ENCODE measurements at regions not wholly inside any gene's neighbourhood (a gene's known extent, or its start where the extent isn't known, plus 50 kb on each side); places are given as distances from the start of the nearest gene placed in this dataset.
"Not testable (repeated sequence)": the region's sequence is repeated elsewhere in the genome, so short reads cannot be mapped to it uniquely, and the experiment has no call there.

DNA sequence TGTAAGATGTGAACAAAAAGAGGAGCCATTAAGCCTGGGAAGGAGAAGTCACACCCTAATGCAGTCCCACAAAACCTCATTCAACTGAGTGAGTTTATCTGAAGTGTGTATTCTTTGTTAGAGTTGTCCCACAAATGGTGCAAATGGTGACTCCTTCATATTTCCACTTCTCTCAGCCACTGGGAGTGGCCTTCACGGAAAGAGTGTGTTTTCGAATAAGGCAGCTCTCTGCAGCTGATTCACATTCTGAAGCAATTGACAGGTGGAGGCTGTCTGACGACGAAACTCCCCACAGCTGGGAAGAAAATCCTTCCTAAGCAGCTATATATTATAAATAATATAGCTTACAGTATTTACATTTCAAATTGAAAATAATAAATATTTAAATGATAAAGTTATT is 318.8 kb upstream of the TMEFF2 start:
- Histone ChIP-seq H3K79me2 (ENCODE audit: low read depth) (no peaks in the 10 kb centered on the region), H3F3A (ENCODE audit: insufficient read depth, low read depth) (no peaks in the 10 kb centered on the region), H3K27ac (no peak overlapping the region), H3K4me1 (replicated peaks; ENCODE audit: insufficient read depth) (no peaks in the 10 kb centered on the region), H3K4me2 (no peak overlapping the region), H2AFZ (no peak overlapping the region), H3K9me2 (ENCODE audit: insufficient read depth) (no peaks in the 10 kb centered on the region), H3K9me3 (ENCODE audit: insufficient read depth, low read depth) (no peaks in the 10 kb centered on the region), H3K4me3 (no peak overlapping the region), H3K27me3 (ENCODE audit: insufficient read depth, low read depth) (no peaks in the 10 kb centered on the region), H3K36me3 (ENCODE audit: low read depth) (no peaks in the 10 kb centered on the region), H4K20me1 (ENCODE audit: insufficient read depth) (no peaks in the 10 kb centered on the region)
- intact Hi-C loops (cut with micrococcal nuclease; ENCODE audit: unreplicated experiment) = no loop called here
- ChIA-PET CTCF (no interaction called here), POLR2A (ENCODE audit: unreplicated experiment) (no interaction called here)
- TF ChIP-seq EZH2 (IDR thresholded peaks at IDR 0.05; ENCODE audit: low read depth) (no peak), CTCF (conservative IDR thresholded peaks at IDR 0.05) (no peak)
- DNase-seq = no peak
- BruUV-seq (replicated peaks) = no TSS peak

- H3K27me3 ChIP-seq (ENCODE audit: insufficient read depth, low read depth); H3K36me3 ChIP-seq (ENCODE audit: low read depth); CTCF ChIA-PET; BruUV-seq (replicated peaks); H3K9me3 ChIP-seq (ENCODE audit: insufficient read depth, low read depth); intact Hi-C loops (cut with micrococcal nuclease; ENCODE audit: unreplicated experiment); H3K4me1 ChIP-seq (replicated peaks; ENCODE audit: insufficient read depth); POLR2A ChIA-PET (ENCODE audit: unreplicated experiment); H3K27ac ChIP-seq; H3K4me3 ChIP-seq; H2AFZ ChIP-seq; H3K9me2 ChIP-seq (ENCODE audit: insufficient read depth); H3F3A ChIP-seq (ENCODE audit: insufficient read depth, low read depth); H3K4me2 ChIP-seq; DNase-seq; H4K20me1 ChIP-seq (ENCODE audit: insufficient read depth); H3K79me2 ChIP-seq (ENCODE audit: low read depth): not testable (repeated sequence)
These were observed 313.2 kb upstream of the TMEFF2 start for GRCh38 chr2:192507836-192508450.

- Histone ChIP-seq H3F3A (ENCODE audit: insufficient read depth, low read depth) (no peaks in the 10 kb centered on the region), H3K79me2 (ENCODE audit: low read depth) (no peaks in the 10 kb centered on the region), H3K9me2 (ENCODE audit: insufficient read depth) (no peaks in the 10 kb centered on the region), H2AFZ (no peak overlapping the region), H3K4me3 (no peak overlapping the region), H4K20me1 (ENCODE audit: insufficient read depth) (no peaks in the 10 kb centered on the region), H3K36me3 (ENCODE audit: low read depth) (no peaks in the 10 kb centered on the region), H3K27me3 (ENCODE audit: insufficient read depth, low read depth) (no peaks in the 10 kb centered on the region), H3K9me3 (ENCODE audit: insufficient read depth, low read depth) (no peaks in the 10 kb centered on the region), H3K4me2 (no peak overlapping the region), H3K27ac (no peak overlapping the region), H3K4me1 (replicated peaks; ENCODE audit: insufficient read depth) (no peaks in the 10 kb centered on the region)
- TF ChIP-seq EZH2 (IDR thresholded peaks at IDR 0.05; ENCODE audit: low read depth) (no peak), CTCF (conservative IDR thresholded peaks at IDR 0.05) (no peak)
- ChIA-PET CTCF (interaction anchor here (0.6 kb wide), 1 partner anchor 18 kb away, joined by 8 read pairs; no protein-coding TSS in a partner anchor), POLR2A (ENCODE audit: unreplicated experiment) (no interaction called here)
- no peak for DNase-seq
- BruUV-seq (replicated peaks) = no TSS peak
- intact Hi-C loops (cut with micrococcal nuclease; ENCODE audit: unreplicated experiment) = no loop called here
These were observed 305.9 kb upstream of the TMEFF2 start for GRCh38 chr2:192500550-192501200.

DNA sequence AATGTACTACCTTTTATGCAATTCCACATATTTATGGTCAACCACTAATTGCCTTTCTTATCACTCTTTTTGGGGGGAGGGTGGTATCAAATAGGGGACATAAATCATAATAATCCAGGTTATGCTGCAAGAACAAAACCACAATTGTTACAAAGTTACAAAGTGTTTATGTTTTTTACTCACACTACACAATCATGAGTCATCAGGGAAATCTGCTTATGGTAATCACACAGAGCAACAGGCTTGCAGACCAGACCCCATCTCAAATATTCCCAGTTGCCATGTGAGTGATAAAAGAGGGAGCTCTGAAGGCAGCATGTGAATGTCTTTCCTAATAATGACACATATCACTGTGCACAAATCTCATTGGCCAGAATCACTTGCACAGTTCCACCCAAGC is 304.7 kb upstream of the TMEFF2 start:
- Histone ChIP-seq H3K4me2 (no peak overlapping the region), H3K36me3 (ENCODE audit: low read depth) (no peaks in the 10 kb centered on the region), H3K9me2 (ENCODE audit: insufficient read depth) (no peaks in the 10 kb centered on the region), H4K20me1 (ENCODE audit: insufficient read depth) (no peaks in the 10 kb centered on the region), H3K79me2 (ENCODE audit: low read depth) (no peaks in the 10 kb centered on the region), H3K9me3 (ENCODE audit: insufficient read depth, low read depth) (no peaks in the 10 kb centered on the region), H3K27ac (no peak overlapping the region), H3K4me1 (replicated peaks; ENCODE audit: insufficient read depth) (no peaks in the 10 kb centered on the region), H3K27me3 (ENCODE audit: insufficient read depth, low read depth) (no peaks in the 10 kb centered on the region), H3F3A (ENCODE audit: insufficient read depth, low read depth) (no peaks in the 10 kb centered on the region), H2AFZ (no peak overlapping the region), H3K4me3 (no peak overlapping the region)
- no peak for DNase-seq
- TF ChIP-seq EZH2 (IDR thresholded peaks at IDR 0.05; ENCODE audit: low read depth) = no peak
- TF ChIP-seq CTCF (conservative IDR thresholded peaks at IDR 0.05) = no peak
- BruUV-seq (replicated peaks) = no TSS peak
- intact Hi-C loops (cut with micrococcal nuclease; ENCODE audit: unreplicated experiment) = no loop called here
- ChIA-PET CTCF (no interaction called here), POLR2A (ENCODE audit: unreplicated experiment) (no interaction called here)

Data from PC-9 (cell line).